HCT116 (cell line): ENCODE measurements at regions not wholly inside any gene's neighbourhood (a gene's known extent, or its start where the extent isn't known, plus 50 kb on each side); places are given as distances from the start of the nearest gene placed in this dataset.

Source experiments
- ATAC-seq: fragments of 200-7000 bp; cut with Tn5 transposase; 2 replicates; pipeline ENCODE4 v1.9.1; 2020; ENCODE audit warnings: mild to moderate bottlenecking, moderate library complexity
- BruUV-seq: library from RNA; stranded (reverse); fragments of 400-500 nt; replicated peaks from 2 replicates; lab custom pipeline; 2021; lab: Mats Ljungman, UMichigan
- CTCF ChIA-PET: fragments of 300-600 bp; sonication (Branson Sonifier 250); formaldehyde crosslinking; loops from one replicate; lab custom pipeline; 2021; ENCODE audit warnings: antibody characterized with exemption; lab: Charles Lee
- POLR2A ChIA-PET: fragments of 300-600, 350-600 bp; sonication (Branson Sonifier 250); formaldehyde crosslinking; loops from one replicate; lab custom pipeline; 2021; ENCODE audit warnings: antibody characterized with exemption; lab: Charles Lee
- RAD21 ChIA-PET, 2 experiments: fragments of 300-600 bp; sonication (Branson Sonifier 250); formaldehyde crosslinking; loops; one replicate each; lab custom pipeline; 2023; ENCODE audit warnings: low total read pairs in 2 of 2; ENCODE audit not compliant: uncharacterized antibody in 2 of 2, unreplicated experiment in 2 of 2, low non-redundant PET in 1 of 2; lab: Charles Lee
- DNase-seq: peaks from one replicate; pipeline ENCODE4 v3.0.0-alpha.2; 2010; ENCODE audit warnings: low read depth, low spot score
- H2AFZ ChIP-seq: fragments of 200-600 bp; shearing (Covaris generic), sonication (generic); 2 replicates; pipeline ENCODE4 v1.6.1; 2017; ENCODE audit warnings: low read depth, mixed run types, mixed read lengths, antibody characterized with exemption, low read length; ENCODE audit not compliant: poor library complexity, severe bottlenecking
- H3K27ac ChIP-seq: 2 replicates; pipeline ENCODE4 v1.5.1; 2012; ENCODE audit warnings: low read depth, low read length
- H3K27me3 ChIP-seq: fragments of 200-600 bp; sonication (generic); 2 replicates; pipeline ENCODE4 v1.6.1; 2016; ENCODE audit warnings: mixed run types, low read length, mixed read lengths; ENCODE audit not compliant: insufficient read depth
- H3K36me3 ChIP-seq, 2 experiments: fragments of 200-500 bp in 1 of 2; fragments of 200-600 bp in 1 of 2; sonication (Bioruptor generic) in 1 of 2; sonication (generic) in 1 of 2; 2 replicates each; pipeline versions ENCODE4 v1.5.1 to v1.6.1; 2014 to 2016; ENCODE audit warnings: low read length in 2 of 2, inconsistent platforms in 1 of 2, mixed read lengths in 1 of 2, mixed run types in 1 of 2; ENCODE audit not compliant: insufficient read depth in 2 of 2, control insufficient read depth in 1 of 2
- H3K4me1 ChIP-seq, 2 experiments: fragments of 200-600 bp in 1 of 2; sonication (generic) in 1 of 2; 2 replicates each; pipeline versions ENCODE4 v1.5.1 to v1.6.1; 2012 to 2017; ENCODE audit warnings: low read length in 2 of 2, inconsistent platforms in 1 of 2, mild to moderate bottlenecking in 1 of 2, mixed read lengths in 1 of 2, mixed run types in 1 of 2, moderate library complexity in 1 of 2; ENCODE audit not compliant: insufficient read depth in 2 of 2, control insufficient read depth in 1 of 2
- H3K4me2 ChIP-seq: fragments of 200-600 bp; sonication (generic); 2 replicates; pipeline ENCODE4 v1.6.1; 2017; ENCODE audit warnings: mixed run types, low read length, mixed read lengths
- H3K4me3 ChIP-seq, 2 experiments: fragments of 200-600 bp in 1 of 2; sonication (generic) in 1 of 2; replicated peaks in 1 of 2; 2 replicates each; pipeline ENCODE4 v1.5.1; 2011 to 2016; ENCODE audit warnings: low read length in 2 of 2, control low read depth in 1 of 2, low read depth in 1 of 2, mild to moderate bottlenecking in 1 of 2, mixed read lengths in 1 of 2, mixed run types in 1 of 2
- H3K79me2 ChIP-seq: fragments of 200-600 bp; sonication (generic); 2 replicates; pipeline ENCODE4 v1.6.1; 2017; ENCODE audit warnings: mild to moderate bottlenecking, mixed run types, low read length, moderate library complexity, mixed read lengths; ENCODE audit not compliant: insufficient read depth
- H3K9ac ChIP-seq: fragments of 200-600 bp; sonication (generic); 2 replicates; pipeline ENCODE4 v1.6.1; 2016; ENCODE audit warnings: low read length, mixed read lengths
- H3K9me2 ChIP-seq: fragments of 200-600 bp; sonication (generic), shearing (Covaris generic); 2 replicates; pipeline ENCODE4 v1.6.1; 2017; ENCODE audit warnings: mixed run types, mild to moderate bottlenecking, moderate library complexity; ENCODE audit not compliant: insufficient read depth
- H3K9me3 ChIP-seq, 2 experiments: fragments of 200-500 bp in 1 of 2; fragments of 200-600 bp in 1 of 2; sonication (Bioruptor generic) in 1 of 2; sonication (generic) in 1 of 2; 2 replicates each; pipeline ENCODE4 v1.6.1; 2014 to 2017; ENCODE audit warnings: low read length in 2 of 2, mixed read lengths in 2 of 2, inconsistent platforms in 1 of 2, low read depth in 1 of 2, mild to moderate bottlenecking in 1 of 2, mixed run types in 1 of 2, moderate library complexity in 1 of 2; ENCODE audit not compliant: control insufficient read depth in 1 of 2, insufficient read depth in 1 of 2
- H4K20me1 ChIP-seq: fragments of 200-600 bp; sonication (generic), shearing (Covaris generic); 2 replicates; pipeline ENCODE4 v1.6.1; 2017; ENCODE audit warnings: mixed run types, mild to moderate bottlenecking, moderate library complexity; ENCODE audit not compliant: insufficient read depth
- ATF3 ChIP-seq: IDR thresholded peaks from 2 replicates; pipeline ENCODE4 v1.6.1; 2012
- CEBPB ChIP-seq: IDR thresholded peaks from 2 replicates; pipeline ENCODE4 v1.6.1; 2012; ENCODE audit warnings: low read depth
- CTCF ChIP-seq, 3 experiments: fragments of 200-600 bp in 1 of 3; sonication (generic) in 1 of 3; IDR thresholded peaks in 2 of 3; conservative IDR thresholded peaks in 1 of 3; 2 replicates each; pipeline ENCODE4 v1.5.1; 2012 to 2017; ENCODE audit warnings: low read depth in 2 of 3, low read length in 2 of 3, antibody characterized with exemption in 1 of 3, borderline replicate concordance in 1 of 3, control low read depth in 1 of 3, mild to moderate bottlenecking in 1 of 3, mixed read lengths in 1 of 3, mixed run types in 1 of 3, moderate library complexity in 1 of 3; ENCODE audit not compliant: insufficient read depth in 1 of 3
- EGR1 ChIP-seq: IDR thresholded peaks from 2 replicates; pipeline ENCODE4 v1.6.1; 2012; ENCODE audit warnings: low read depth
- ELF1 ChIP-seq: IDR thresholded peaks from 2 replicates; pipeline ENCODE4 v1.6.1; 2012; ENCODE audit warnings: low read depth, borderline replicate concordance
- EZH2 ChIP-seq: fragments of 200-600 bp; sonication (generic); IDR thresholded peaks from 2 replicates; pipeline ENCODE4 v1.6.1; 2017; ENCODE audit warnings: antibody characterized with exemption, mixed run types
- FOSL1 ChIP-seq: IDR thresholded peaks from 2 replicates; pipeline ENCODE4 v1.6.1; 2012; ENCODE audit warnings: low read depth
- JUND ChIP-seq: IDR thresholded peaks from 2 replicates; pipeline ENCODE4 v1.6.1; 2012
- POLR2A ChIP-seq: IDR thresholded peaks from 2 replicates; pipeline ENCODE4 v1.7.0; 2011; ENCODE audit warnings: borderline replicate concordance; ENCODE audit not compliant: insufficient read depth, insufficient read length; ENCODE audit errors: extremely low read depth
- RAD21 ChIP-seq: IDR thresholded peaks from 2 replicates; pipeline ENCODE4 v1.6.1; 2012; ENCODE audit warnings: low read depth, mild to moderate bottlenecking
- REST ChIP-seq: IDR thresholded peaks from 2 replicates; pipeline ENCODE4 v1.6.1; 2012; ENCODE audit warnings: low read depth
- SRF ChIP-seq: IDR thresholded peaks from 2 replicates; pipeline ENCODE4 v1.6.1; 2012; ENCODE audit warnings: low read depth
- ZBTB33 ChIP-seq: IDR thresholded peaks from 2 replicates; pipeline ENCODE4 v1.6.1; 2011; ENCODE audit warnings: mild to moderate bottlenecking, low read length, moderate library complexity; ENCODE audit not compliant: insufficient replicate concordance; ENCODE audit errors: extremely low read depth
- ZNF274 ChIP-seq: fragments of 200-500 bp; sonication (Bioruptor generic); IDR thresholded peaks from 2 replicates; pipeline ENCODE4 v1.6.1; 2014; ENCODE audit warnings: mild to moderate bottlenecking, low read depth, low read length, inconsistent platforms
- intact Hi-C: fragments of 100-400 bp; cut with micrococcal nuclease; formaldehyde crosslinking; loops from 2 replicates; pipeline ENCODE4 v1.10.0; 2022

DNA sequence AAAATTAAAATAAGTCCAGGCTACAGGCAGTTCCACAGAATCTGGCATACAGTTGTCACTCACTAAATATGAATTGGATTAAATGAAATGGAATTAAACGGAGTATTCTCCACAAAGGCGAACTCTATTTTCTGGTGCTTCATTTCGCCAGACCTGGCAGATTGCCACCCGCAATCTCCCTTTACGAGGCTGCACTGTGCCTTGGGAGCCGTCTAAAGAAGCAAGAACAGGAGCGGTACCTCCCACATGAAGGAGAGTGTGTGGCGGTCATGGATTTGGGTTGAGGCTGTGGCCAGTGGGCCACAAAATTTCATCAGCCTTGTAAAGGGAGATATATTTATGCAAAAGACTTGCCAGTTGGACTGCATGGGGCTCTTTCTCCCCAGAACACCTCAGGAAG lies 151.0 kb downstream of the OSR1 start (continued):
- TF ChIP-seq ZBTB33 (no peak), REST (no peak), EGR1 (no peak), SRF (no peak), RAD21 (no peak), EZH2 (no peak), FOSL1 (no peak)

- Histone ChIP-seq H3K36me3 (no peaks in the 10 kb centered on the region), H3K9ac (no peak overlapping the region), H4K20me1 (no peaks in the 10 kb centered on the region), H2AFZ (no peak overlapping the region), H3K27ac (no peak overlapping the region), H3K27me3 (no peaks in the 10 kb centered on the region), H3K9me3 (no peaks in the 10 kb centered on the region), H3K9me2 (no peaks in the 10 kb centered on the region), H3K79me2 (no peaks in the 10 kb centered on the region), H3K4me1 (no peaks in the 10 kb centered on the region), H3K4me3 (no peak overlapping the region), H3K4me2 (no peak overlapping the region)
- TF ChIP-seq CEBPB (no peak), ATF3 (no peak), ZNF274 (no peak), POLR2A (no peak), SRF (no peak), JUND (no peak), ELF1 (no peak), ZBTB33 (no peak), CTCF (IDR thresholded peaks at IDR 0.05 in 2 of 3, conservative IDR thresholded peaks at IDR 0.05 in 1 of 3; ENCODE audit: borderline replicate concordance in 1 of 3, insufficient read depth in 1 of 3, low read depth in 2 of 3, low read length in 2 of 3) (no peak), FOSL1 (no peak)
- POLR2A ChIA-PET = no interaction called here
- RAD21 ChIA-PET = no interaction called here
- CTCF ChIA-PET = no interaction called here
- ATAC-seq (no peak), DNase-seq (no peak)
- intact Hi-C loops = no loop called here
- BruUV-seq = no TSS peak
Measured at GRCh38 chr2:19205983-19206533, 152.4 kb downstream of the OSR1 start.
